ENCODE measurements at regions not wholly inside any gene's neighbourhood (a gene's known extent, or its start where the extent isn't known, plus 50 kb on each side); places are given as distances from the start of the nearest gene placed in this dataset.

- no peak for DNase-seq
- no peak for ATAC-seq
- intact Hi-C loops (cut with DNase I) = no loop called here
These were observed 804.7 kb upstream of the PIK3C3 start for GRCh38 chr18:41150316-41150715.

DNA sequence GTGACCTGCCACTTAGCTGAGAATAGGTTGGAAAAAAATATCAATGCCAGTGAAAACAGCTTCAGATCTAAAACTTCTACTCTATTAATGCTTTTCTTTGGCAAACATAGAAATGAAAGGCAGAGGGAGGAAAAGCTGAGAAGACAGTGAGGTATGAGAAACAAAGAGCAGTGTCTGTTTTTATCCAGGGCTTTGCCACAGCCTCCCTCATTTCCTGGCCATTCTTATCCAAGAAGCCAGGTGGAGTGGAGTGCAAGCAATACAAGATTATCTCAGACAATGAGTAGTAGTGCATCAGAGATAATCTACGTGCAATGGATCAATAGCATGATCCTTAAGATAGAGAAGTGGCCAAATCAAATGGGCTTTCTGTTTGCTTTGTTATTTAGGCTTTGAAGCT lies 808.7 kb upstream of the PIK3C3 start:
- intact Hi-C loops (cut with DNase I) = no loop called here
- Histone ChIP-seq H3K4me3 (no peak overlapping the region), H3K27me3 (no peaks in the 10 kb centered on the region), H3K27ac (no peak overlapping the region), H3K4me1 (no peaks in the 10 kb centered on the region), H3K9me3 (no peaks in the 10 kb centered on the region), H3K36me3 (no peaks in the 10 kb centered on the region)
- DNase-seq = no peak
- no peak for ATAC-seq
- WGBS, 4 donors = 41 to 55% (median 50%) methylated on average over 1 of the region's 1 CpG
- no peak for TF ChIP-seq CTCF (IDR thresholded peaks at IDR 0.05)

More at GRCh38 chr18:41150316-41150715, 804.7 kb upstream of the PIK3C3 start:
- Histone ChIP-seq H3K27ac (no peak overlapping the region), H3K27me3 (no peaks in the 10 kb centered on the region), H3K36me3 (no peaks in the 10 kb centered on the region), H3K4me1 (no peaks in the 10 kb centered on the region), H3K9me3 (peaks cover 0 to 6% (median 0%) of the 10 kb centered on the region in 12 donors), H3K4me3 (no peak overlapping the region)
- TF ChIP-seq POLR2A (IDR thresholded peaks at IDR 0.05) = no peak
- no peak for TF ChIP-seq CTCF (IDR thresholded peaks at IDR 0.05)
- WGBS, 4 donors = 77 to 79% (median 78%) methylated on average over 2 of the region's 2 CpGs

GRCh38 chr18:41145516-41145915 lies 809.5 kb upstream of the PIK3C3 start:
- Histone ChIP-seq H3K4me3 (no peak overlapping the region), H3K36me3 (no peaks in the 10 kb centered on the region), H3K27me3 (no peaks in the 10 kb centered on the region), H3K27ac (no peak overlapping the region), H3K4me1 (no peaks in the 10 kb centered on the region), H3K9me3 (no peaks in the 10 kb centered on the region)
- intact Hi-C loops (cut with DNase I) = no loop called here
- DNase-seq = no peak
- TF ChIP-seq POLR2A (IDR thresholded peaks at IDR 0.05) = no peak
- no peak for ATAC-seq

GRCh38 chr18:41144441-41144840 lies 810.6 kb upstream of the PIK3C3 start:
- H3K9me3 ChIP-seq = no peaks in the 10 kb centered on the region
- H3K27ac ChIP-seq = no peak overlapping the region
- H3K4me3 ChIP-seq = no peak overlapping the region
- H3K4me1 ChIP-seq = no peaks in the 10 kb centered on the region
- no peaks in the 10 kb centered on the region for H3K36me3 ChIP-seq
- intact Hi-C loops (cut with DNase I) = no loop called here
- no peak for ATAC-seq
- no peak for TF ChIP-seq POLR2A (IDR thresholded peaks at IDR 0.05)
- no peak for DNase-seq
- WGBS, 4 donors = 87 to 100% (median 94%) methylated on average over 1 of the region's 1 CpG
- H3K27me3 ChIP-seq = no peaks in the 10 kb centered on the region

DNA sequence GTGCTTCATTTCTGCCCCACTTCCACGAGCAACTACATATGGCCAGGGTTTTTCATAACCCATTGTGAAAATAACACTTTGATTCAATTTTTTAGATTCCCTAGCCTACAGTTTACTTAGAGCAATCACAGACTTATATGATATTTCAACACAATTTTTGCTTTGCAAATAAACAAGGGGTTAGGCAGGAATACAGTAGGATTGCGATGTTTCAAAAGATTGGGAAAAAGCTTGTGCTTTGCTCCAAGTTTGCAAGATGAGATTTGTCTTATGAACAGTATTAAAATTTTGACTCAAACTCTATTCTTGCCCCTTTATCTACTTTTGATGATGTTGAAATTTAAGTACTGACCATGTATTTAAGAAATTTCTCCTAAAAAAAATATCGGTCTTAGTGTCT lies 814.5 kb upstream of the PIK3C3 start:
- no peaks in the 10 kb centered on the region for H3K27me3 ChIP-seq
- no peak for TF ChIP-seq POLR2A (IDR thresholded peaks at IDR 0.05)
- 91 to 96% (median 93%) methylated on average over 3 of the region's 3 CpGs for WGBS, 4 donors
- no peaks in the 10 kb centered on the region for H3K36me3 ChIP-seq
- H3K27ac ChIP-seq = no peak overlapping the region
- no peak for ATAC-seq
- intact Hi-C loops (cut with DNase I) = no loop called here
- no peak for DNase-seq
- H3K4me1 ChIP-seq = no peaks in the 10 kb centered on the region
- no peaks in the 10 kb centered on the region for H3K9me3 ChIP-seq
- no peak overlapping the region for H3K4me3 ChIP-seq

DNA sequence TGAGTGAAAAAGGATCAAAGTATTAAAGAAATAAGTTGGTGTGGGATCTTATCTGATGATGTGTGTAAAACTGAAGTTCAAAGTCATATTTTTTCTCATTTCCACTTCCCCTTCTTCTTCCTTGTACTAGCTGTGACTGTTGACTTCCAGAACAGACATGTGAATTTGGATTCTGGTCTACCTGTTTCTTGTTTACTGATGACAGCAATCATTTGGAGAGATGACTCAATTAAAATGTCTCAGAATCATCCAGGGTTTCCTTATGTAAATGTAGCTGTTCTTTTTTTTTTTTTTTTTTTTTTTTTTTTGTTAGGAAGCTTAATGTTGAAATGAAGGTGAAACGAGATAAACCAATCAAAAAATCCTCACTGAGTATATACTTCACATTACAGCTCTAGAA lies 819.9 kb upstream of the PIK3C3 start:
- intact Hi-C loops (cut with DNase I) = no loop called here

More for the DNA sequence above, 819.9 kb upstream of the PIK3C3 start:
- no peak overlapping the region for H3K4me3 ChIP-seq
- H3K36me3 ChIP-seq = no peaks in the 10 kb centered on the region
- H3K9me3 ChIP-seq = no peaks in the 10 kb centered on the region
- no peak for DNase-seq
- no peak overlapping the region for H3K27ac ChIP-seq
- WGBS, 4 donors = 76 to 83% (median 79%) methylated on average over 1 of the region's 1 CpG
- ATAC-seq = no peak
- no peak for TF ChIP-seq POLR2A (IDR thresholded peaks at IDR 0.05)
- no peak for TF ChIP-seq CTCF (IDR thresholded peaks at IDR 0.05)
- H3K4me1 ChIP-seq = no peaks in the 10 kb centered on the region
- no peaks in the 10 kb centered on the region for H3K27me3 ChIP-seq
